IPS-15b (cell line): ENCODE measurements at regions not wholly inside any gene's neighbourhood (a gene's known extent, or its start where the extent isn't known, plus 50 kb on each side); places are given as distances from the start of the nearest gene placed in this dataset.

Experiments
- H3K27me3 ChIP-seq: one replicate; pipeline ENCODE4 v1.6.1; 2013; ENCODE audit warnings: low read length; ENCODE audit not compliant: control insufficient read depth, insufficient read depth
- H3K36me3 ChIP-seq: one replicate; pipeline ENCODE4 v1.6.1; 2013; ENCODE audit warnings: low read length; ENCODE audit not compliant: control insufficient read depth, insufficient read depth
- H3K4me1 ChIP-seq: one replicate; pipeline ENCODE4 v1.6.1; 2013; ENCODE audit warnings: mild to moderate bottlenecking, low read length; ENCODE audit not compliant: control insufficient read depth, insufficient read depth
- H3K4me3 ChIP-seq: one replicate; pipeline ENCODE4 v1.5.1; 2013; ENCODE audit warnings: low read depth, low read length
- H3K9ac ChIP-seq: one replicate; pipeline ENCODE4 v1.6.1; 2013; ENCODE audit warnings: low read depth, mild to moderate bottlenecking, low read length
- H3K9me3 ChIP-seq: one replicate; pipeline ENCODE4 v1.6.1; 2013; ENCODE audit warnings: mild to moderate bottlenecking, low read length; ENCODE audit not compliant: control insufficient read depth, insufficient read depth

GRCh38 chr5:130974021-130974683, 190.9 kb downstream of the HINT1 start:
- no peak overlapping the region for H3K9ac ChIP-seq
- peaks cover 5% of the 10 kb centered on the region for H3K4me1 ChIP-seq
- H3K9me3 ChIP-seq = no peaks in the 10 kb centered on the region
- no peaks in the 10 kb centered on the region for H3K36me3 ChIP-seq
- H3K27me3 ChIP-seq = no peaks in the 10 kb centered on the region
- H3K4me3 ChIP-seq = no peak overlapping the region

GRCh38 chr5:130966990-130967525, 198.0 kb downstream of the HINT1 start:
- H3K4me1 ChIP-seq = peaks cover 2% of the 10 kb centered on the region
- no peak overlapping the region for H3K4me3 ChIP-seq
- H3K36me3 ChIP-seq = no peaks in the 10 kb centered on the region
- no peaks in the 10 kb centered on the region for H3K27me3 ChIP-seq
- no peaks in the 10 kb centered on the region for H3K9me3 ChIP-seq
- no peak overlapping the region for H3K9ac ChIP-seq

- Histone ChIP-seq H3K9me3 (no peaks in the 10 kb centered on the region), H3K4me1 (peaks cover 2% of the 10 kb centered on the region), H3K36me3 (no peaks in the 10 kb centered on the region), H3K9ac (no peak overlapping the region), H3K4me3 (no peak overlapping the region), H3K27me3 (no peaks in the 10 kb centered on the region)
These were observed 199.1 kb downstream of the HINT1 start for GRCh38 chr5:130965920-130966319.

GRCh38 chr5:130965360-130965759, 199.7 kb downstream of the HINT1 start:
- Histone ChIP-seq H3K36me3 (no peaks in the 10 kb centered on the region), H3K4me3 (no peak overlapping the region), H3K27me3 (no peaks in the 10 kb centered on the region)

GRCh38 chr5:130964231-130965202, 200.5 kb downstream of the HINT1 start:
- Histone ChIP-seq H3K4me3 (no peak overlapping the region), H3K27me3 (no peaks in the 10 kb centered on the region), H3K36me3 (no peaks in the 10 kb centered on the region), H3K9ac (no peak overlapping the region), H3K9me3 (no peaks in the 10 kb centered on the region), H3K4me1 (peaks cover 2% of the 10 kb centered on the region)

More at GRCh38 chr5:130965360-130965759, 199.7 kb downstream of the HINT1 start:
- no peaks in the 10 kb centered on the region for H3K9me3 ChIP-seq
- peaks cover 2% of the 10 kb centered on the region for H3K4me1 ChIP-seq
- no peak overlapping the region for H3K9ac ChIP-seq

GRCh38 chr5:130963798-130964197, 201.3 kb downstream of the HINT1 start:
- H3K36me3 ChIP-seq = no peaks in the 10 kb centered on the region
- peaks cover 2% of the 10 kb centered on the region for H3K4me1 ChIP-seq
- H3K27me3 ChIP-seq = no peaks in the 10 kb centered on the region
- H3K9ac ChIP-seq = no peak overlapping the region
- H3K4me3 ChIP-seq = no peak overlapping the region
- H3K9me3 ChIP-seq = no peaks in the 10 kb centered on the region

- H3K9ac ChIP-seq = no peak overlapping the region
- no peak overlapping the region for H3K4me3 ChIP-seq
- H3K9me3 ChIP-seq = no peaks in the 10 kb centered on the region
- no peaks in the 10 kb centered on the region for H3K27me3 ChIP-seq
- H3K4me1 ChIP-seq = peaks cover 2% of the 10 kb centered on the region
- no peaks in the 10 kb centered on the region for H3K36me3 ChIP-seq
These were observed 207.9 kb downstream of the HINT1 start for GRCh38 chr5:130957151-130957550.

GRCh38 chr5:130955041-130955440, 210.0 kb downstream of the HINT1 start:
- peaks cover 2% of the 10 kb centered on the region for H3K4me1 ChIP-seq
- no peak overlapping the region for H3K9ac ChIP-seq
- H3K4me3 ChIP-seq = no peak overlapping the region
- H3K27me3 ChIP-seq = no peaks in the 10 kb centered on the region
- no peaks in the 10 kb centered on the region for H3K9me3 ChIP-seq
- H3K36me3 ChIP-seq = no peaks in the 10 kb centered on the region

- Histone ChIP-seq H3K9me3 (no peaks in the 10 kb centered on the region), H3K4me3 (no peak overlapping the region), H3K4me1 (peaks cover 2% of the 10 kb centered on the region), H3K36me3 (no peaks in the 10 kb centered on the region), H3K9ac (no peak overlapping the region), H3K27me3 (no peaks in the 10 kb centered on the region)
These were observed 210.7 kb downstream of the HINT1 start for GRCh38 chr5:130954336-130954735.

GRCh38 chr5:130939059-130939458, 226.0 kb downstream of the HINT1 start:
- Histone ChIP-seq H3K4me1 (peaks cover 4% of the 10 kb centered on the region), H3K36me3 (no peaks in the 10 kb centered on the region), H3K9me3 (no peaks in the 10 kb centered on the region), H3K9ac (no peak overlapping the region), H3K27me3 (no peaks in the 10 kb centered on the region), H3K4me3 (no peak overlapping the region)

- Histone ChIP-seq H3K27me3 (no peaks in the 10 kb centered on the region), H3K4me3 (no peak overlapping the region), H3K4me1 (peaks cover 4% of the 10 kb centered on the region), H3K9ac (no peak overlapping the region), H3K36me3 (no peaks in the 10 kb centered on the region), H3K9me3 (no peaks in the 10 kb centered on the region)
These were observed 228.0 kb downstream of the HINT1 start for GRCh38 chr5:130937046-130937445.
